ENCODE measurements at regions not wholly inside any gene's neighbourhood (a gene's known extent, or its start where the extent isn't known, plus 50 kb on each side); places are given as distances from the start of the nearest gene placed in this dataset.

DNA sequence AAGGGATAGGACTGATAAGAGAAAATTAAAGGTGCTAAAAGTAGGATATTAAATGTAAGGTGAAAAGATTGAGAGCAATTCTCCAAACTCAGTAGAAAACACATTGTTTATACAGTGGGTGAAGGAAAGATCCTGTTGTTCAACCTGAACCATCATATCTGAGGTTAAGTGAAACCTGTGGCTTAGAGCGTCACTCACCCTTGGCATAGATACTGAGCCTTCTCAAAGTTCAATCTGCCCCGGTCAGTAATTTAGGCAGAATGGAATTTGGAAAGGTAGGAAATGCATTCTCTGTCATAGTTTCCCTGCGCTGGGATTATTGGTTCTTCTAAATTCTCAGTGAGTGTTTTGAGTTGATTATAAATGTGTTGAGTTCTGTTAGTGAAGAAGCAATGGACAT, 456.2 kb upstream of the NMUR2 start:
- no peak for TF ChIP-seq EZH2 (IDR thresholded peaks at IDR 0.05; ENCODE audit: borderline replicate concordance, insufficient read depth, low read depth, low read length, poor library complexity, severe bottlenecking)
- no peak for TF ChIP-seq CTCF (IDR thresholded peaks at IDR 0.05)
